ENCODE measurements at regions not wholly inside any gene's neighbourhood (a gene's known extent, or its start where the extent isn't known, plus 50 kb on each side); places are given as distances from the start of the nearest gene placed in this dataset.

DNA sequence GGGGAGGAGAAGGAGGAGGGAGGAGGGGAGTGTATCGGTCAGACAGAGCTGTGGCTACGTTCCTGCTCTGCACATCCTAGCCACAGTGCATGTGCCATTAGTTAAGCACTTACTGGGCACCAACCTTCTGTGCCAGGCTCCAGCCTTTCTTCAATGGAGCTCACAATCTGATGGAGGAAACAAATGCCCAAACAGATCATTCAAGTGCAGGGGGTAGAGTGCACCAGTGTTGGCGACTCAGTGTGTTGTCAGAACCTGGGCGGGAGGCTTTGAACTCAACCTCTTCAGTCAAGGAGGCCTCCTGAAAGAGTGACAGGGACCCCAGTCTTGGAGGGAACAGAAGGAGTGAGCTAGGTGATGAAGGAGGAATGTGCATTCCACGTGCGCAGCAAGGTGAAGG lies 51.9 kb upstream of the SHB start:
- no peak for DNase-seq

GRCh38 chr9:38119560-38120236 lies 50.7 kb upstream of the SHB start:
- no peak for DNase-seq

DNA sequence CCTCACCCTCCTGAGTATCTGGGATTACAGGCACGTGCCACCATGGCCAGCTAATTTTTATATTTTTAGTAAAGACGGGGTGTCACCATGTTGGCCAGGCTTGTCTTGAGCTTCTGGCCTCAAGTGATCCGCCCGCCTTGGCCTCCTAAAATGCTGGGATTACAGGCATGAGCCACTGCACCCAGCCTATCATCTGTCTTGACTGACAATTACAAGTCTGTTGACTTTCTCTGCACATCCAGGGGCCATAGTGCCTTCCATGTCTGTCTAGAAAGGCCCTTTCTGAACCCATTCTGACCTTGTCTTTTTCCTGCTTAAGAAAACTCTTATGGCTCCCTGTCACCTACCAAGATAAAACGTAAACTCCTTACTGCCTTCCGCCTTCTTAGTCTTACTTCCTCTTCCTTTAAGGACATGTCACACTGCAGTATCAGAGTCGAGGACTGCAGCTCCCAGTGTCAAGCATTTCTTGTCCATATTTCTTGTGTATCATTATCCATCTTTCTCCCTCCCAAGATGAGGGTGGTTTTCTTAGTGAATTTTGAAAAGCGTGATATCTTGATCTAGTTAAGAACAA lies 49.9 kb upstream of the SHB start:
- no peak for DNase-seq
